Activated B cell treated with CpG ODN at 0.5 μM for 24 hours (primary cell): ENCODE measurements at regions not wholly inside any gene's neighbourhood (a gene's known extent, or its start where the extent isn't known, plus 50 kb on each side); places are given as distances from the start of the nearest gene placed in this dataset.

Source experiments
- ATAC-seq: fragments of 200-7000 bp; cut with Tn5 transposase; one replicate; pipeline ENCODE4 v1.10.0; 2021; ENCODE audit warnings: low read depth, mild to moderate bottlenecking, moderate library complexity
- CTCF ChIA-PET: fragments of 350-600 bp; sonication (Branson Sonifier 250); formaldehyde crosslinking; loops from one replicate; lab custom pipeline; 2021; ENCODE audit warnings: antibody characterized with exemption; lab: Charles Lee
- POLR2A ChIA-PET: fragments of 350-600 bp; sonication (Branson Sonifier 250); formaldehyde crosslinking; loops from one replicate; lab custom pipeline; 2021; ENCODE audit warnings: antibody characterized with exemption; lab: Charles Lee
- DNase-seq: peaks from one replicate; pipeline ENCODE4 v3.0.0; 2022
- H3K27ac Mint-ChIP-seq: one replicate; pipeline ENCODE4 v1.8.0; 2020; ENCODE audit warnings: mixed read lengths
- H3K27me3 Mint-ChIP-seq: one replicate; pipeline ENCODE4 v1.8.0; 2021; ENCODE audit warnings: mixed read lengths
- H3K36me3 Mint-ChIP-seq: one replicate; pipeline ENCODE4 v1.8.0; 2021; ENCODE audit warnings: low read depth, mixed read lengths
- H3K4me1 Mint-ChIP-seq: one replicate; pipeline ENCODE4 v1.8.0; 2021; ENCODE audit warnings: mixed read lengths
- H3K4me3 Mint-ChIP-seq: one replicate; pipeline ENCODE4 v1.8.0; 2020; ENCODE audit warnings: mild to moderate bottlenecking, mixed read lengths
- H3K9me3 Mint-ChIP-seq: one replicate; pipeline ENCODE4 v1.8.0; 2020; ENCODE audit warnings: mixed read lengths
- intact Hi-C: fragments of 100-400 bp; cut with micrococcal nuclease; formaldehyde crosslinking; loops from one replicate; pipeline ENCODE4 v1.15.1; 2024
- TF ChIP-seq, protein P1 (sequence below): fragments of 200-600 bp; IDR thresholded peaks from one replicate; pipeline ENCODE4 v1.8.0; 2022; ENCODE audit warnings: antibody characterized with exemption, mild to moderate bottlenecking

DNA sequence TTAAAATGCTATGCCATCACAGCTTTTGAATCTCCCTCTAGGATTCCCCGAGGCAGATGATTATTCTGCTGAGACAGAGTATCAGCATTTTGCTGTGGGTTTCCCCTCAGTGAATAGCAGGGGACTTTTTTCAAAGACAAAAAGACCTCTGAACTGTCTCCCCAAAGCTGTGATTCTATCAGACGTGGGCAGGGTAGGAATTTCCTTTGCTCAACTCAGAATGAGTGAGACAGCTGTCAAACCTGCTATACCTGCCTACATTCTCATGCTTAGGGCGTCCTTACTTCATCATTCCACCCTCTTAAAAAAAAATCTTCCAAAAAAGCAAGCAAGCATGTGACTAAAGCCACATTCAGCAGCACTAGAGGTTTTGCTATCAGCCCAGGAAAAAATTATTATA is 147.6 kb upstream of the FAM83B start:
- Mint-ChIP-seq H3K4me1 (peaks cover 4% of the 10 kb centered on the region), H3K27me3 (no peaks in the 10 kb centered on the region), H3K9me3 (no peaks in the 10 kb centered on the region), H3K27ac (no peak overlapping the region), H3K36me3 (no peaks in the 10 kb centered on the region), H3K4me3 (no peak overlapping the region)
- ChIA-PET POLR2A (no interaction called here), CTCF (no interaction called here)
- TF ChIP-seq, protein P1, sequence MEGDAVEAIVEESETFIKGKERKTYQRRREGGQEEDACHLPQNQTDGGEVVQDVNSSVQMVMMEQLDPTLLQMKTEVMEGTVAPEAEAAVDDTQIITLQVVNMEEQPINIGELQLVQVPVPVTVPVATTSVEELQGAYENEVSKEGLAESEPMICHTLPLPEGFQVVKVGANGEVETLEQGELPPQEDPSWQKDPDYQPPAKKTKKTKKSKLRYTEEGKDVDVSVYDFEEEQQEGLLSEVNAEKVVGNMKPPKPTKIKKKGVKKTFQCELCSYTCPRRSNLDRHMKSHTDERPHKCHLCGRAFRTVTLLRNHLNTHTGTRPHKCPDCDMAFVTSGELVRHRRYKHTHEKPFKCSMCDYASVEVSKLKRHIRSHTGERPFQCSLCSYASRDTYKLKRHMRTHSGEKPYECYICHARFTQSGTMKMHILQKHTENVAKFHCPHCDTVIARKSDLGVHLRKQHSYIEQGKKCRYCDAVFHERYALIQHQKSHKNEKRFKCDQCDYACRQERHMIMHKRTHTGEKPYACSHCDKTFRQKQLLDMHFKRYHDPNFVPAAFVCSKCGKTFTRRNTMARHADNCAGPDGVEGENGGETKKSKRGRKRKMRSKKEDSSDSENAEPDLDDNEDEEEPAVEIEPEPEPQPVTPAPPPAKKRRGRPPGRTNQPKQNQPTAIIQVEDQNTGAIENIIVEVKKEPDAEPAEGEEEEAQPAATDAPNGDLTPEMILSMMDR = no peak
- intact Hi-C loops = no loop called here
- no peak for DNase-seq
- ATAC-seq = no peak

DNA sequence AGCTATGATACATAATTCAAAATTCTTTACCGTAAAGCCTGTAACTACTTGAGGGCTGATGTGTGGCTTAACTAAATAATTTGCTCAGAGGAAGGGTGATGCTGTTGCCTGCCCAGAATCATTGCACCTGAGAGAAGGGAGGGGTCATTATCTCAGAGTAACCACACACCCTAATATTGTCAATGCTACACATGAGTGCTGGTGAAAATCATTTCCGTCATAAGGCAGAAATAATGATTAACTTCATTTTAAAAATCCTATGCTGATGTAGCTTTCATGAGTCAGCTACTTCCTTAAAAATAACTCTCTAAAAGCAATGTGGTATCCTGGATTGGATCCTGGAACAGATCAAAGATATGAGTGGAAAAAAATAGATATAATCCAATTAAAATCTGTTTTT is 146.4 kb upstream of the FAM83B start:
- H3K36me3 Mint-ChIP-seq = no peaks in the 10 kb centered on the region
- peaks cover 4% of the 10 kb centered on the region for H3K4me1 Mint-ChIP-seq
- no peaks in the 10 kb centered on the region for H3K27me3 Mint-ChIP-seq
- DNase-seq (no peak), ATAC-seq (no peak)
- no peak overlapping the region for H3K27ac Mint-ChIP-seq
- intact Hi-C loops = no loop called here
- CTCF ChIA-PET = no interaction called here
- TF ChIP-seq, protein P1 = no peak
- POLR2A ChIA-PET = no interaction called here
- H3K4me3 Mint-ChIP-seq = no peak overlapping the region
- no peaks in the 10 kb centered on the region for H3K9me3 Mint-ChIP-seq

DNA sequence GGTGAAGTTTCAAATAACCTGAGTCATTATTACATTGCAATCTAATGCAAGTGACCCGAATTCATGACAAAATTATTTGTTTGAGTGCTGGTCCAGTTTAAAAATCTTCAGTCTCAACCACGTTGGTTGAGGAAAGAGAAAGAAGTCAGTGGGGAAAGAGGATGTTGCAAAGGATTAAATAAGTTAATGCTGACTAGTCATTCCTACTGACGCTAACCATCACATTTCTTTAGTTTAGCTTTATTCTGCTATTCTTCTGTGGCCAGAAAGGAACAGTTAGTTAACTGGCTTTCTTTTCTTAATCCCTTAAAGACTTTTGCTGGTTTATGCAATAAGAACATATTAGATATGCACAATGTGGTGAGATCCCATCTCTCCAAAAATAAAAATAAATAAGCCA is 143.8 kb upstream of the FAM83B start:
- CTCF ChIA-PET = no interaction called here
- DNase-seq (no peak), ATAC-seq (no peak)
- H3K36me3 Mint-ChIP-seq = no peaks in the 10 kb centered on the region
- H3K4me3 Mint-ChIP-seq = no peak overlapping the region
- H3K27me3 Mint-ChIP-seq = no peaks in the 10 kb centered on the region
- no peaks in the 10 kb centered on the region for H3K9me3 Mint-ChIP-seq
- intact Hi-C loops = no loop called here
- TF ChIP-seq, protein P1 = no peak
- POLR2A ChIA-PET = no interaction called here
- no peaks in the 10 kb centered on the region for H3K4me1 Mint-ChIP-seq
- no peak overlapping the region for H3K27ac Mint-ChIP-seq

DNA sequence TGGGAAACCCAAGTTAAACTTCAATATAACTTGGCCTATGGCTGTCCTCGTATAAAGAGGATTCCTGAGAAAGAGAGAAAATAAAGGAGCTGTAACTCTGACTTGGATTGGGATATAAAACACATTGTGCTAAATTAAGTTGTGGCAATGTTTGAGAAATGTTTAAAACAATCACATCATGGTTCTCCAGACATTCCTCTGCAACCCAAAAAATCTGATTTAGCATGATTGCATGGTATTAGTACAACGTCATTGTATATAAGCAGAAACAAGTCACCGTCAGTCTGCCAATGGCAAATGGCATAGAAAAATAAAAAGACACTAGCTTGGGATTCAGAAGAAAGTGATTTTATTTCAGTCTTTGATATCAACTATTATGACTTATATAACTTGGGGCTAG is 140.2 kb upstream of the FAM83B start:
- ChIA-PET CTCF (no interaction called here), POLR2A (no interaction called here)
- ATAC-seq (no peak), DNase-seq (no peak)
- H3K36me3 Mint-ChIP-seq = no peaks in the 10 kb centered on the region
- no peaks in the 10 kb centered on the region for H3K9me3 Mint-ChIP-seq
- TF ChIP-seq, protein P1 = no peak
- no peaks in the 10 kb centered on the region for H3K27me3 Mint-ChIP-seq
- no peaks in the 10 kb centered on the region for H3K4me1 Mint-ChIP-seq
- no peak overlapping the region for H3K27ac Mint-ChIP-seq
- H3K4me3 Mint-ChIP-seq = no peak overlapping the region
- intact Hi-C loops = no loop called here

DNA sequence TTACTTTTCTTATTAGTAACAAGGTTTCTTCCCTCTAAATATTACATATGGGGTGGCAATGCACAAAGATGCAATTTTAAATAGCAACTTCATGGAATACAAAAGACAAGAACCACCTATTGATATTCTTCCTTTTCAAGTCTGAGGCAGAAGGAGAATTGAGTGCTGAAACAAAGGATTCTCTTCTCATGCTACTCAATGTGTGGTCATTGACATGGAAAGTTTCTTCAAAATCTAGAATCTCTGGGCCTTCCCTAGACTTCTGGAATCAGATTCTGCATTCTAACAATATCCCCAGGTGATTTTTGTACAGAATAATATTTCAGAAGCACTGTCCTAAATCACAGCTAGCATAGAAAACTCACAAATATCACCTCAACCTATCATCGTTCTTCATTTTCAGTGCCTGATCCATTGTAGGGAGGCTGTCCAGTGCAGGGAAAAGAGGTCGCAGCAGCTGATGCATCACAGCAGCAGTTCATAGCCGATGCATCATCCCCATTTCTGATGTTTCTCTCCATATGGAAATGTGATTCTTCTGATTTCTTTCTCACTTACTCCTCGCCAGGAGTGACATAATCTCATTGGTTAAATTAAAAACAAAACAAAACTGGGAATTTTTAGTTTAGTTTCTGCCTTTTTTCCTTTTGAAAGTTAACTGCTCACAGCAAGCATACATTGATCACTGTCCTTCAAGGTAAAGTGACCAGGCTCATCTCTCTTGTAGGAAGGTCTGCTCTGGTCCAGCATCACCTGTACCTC is 139.5 kb upstream of the FAM83B start:
- no peaks in the 10 kb centered on the region for H3K36me3 Mint-ChIP-seq
- CTCF ChIA-PET = no interaction called here
- no peaks in the 10 kb centered on the region for H3K4me1 Mint-ChIP-seq
- H3K27me3 Mint-ChIP-seq = no peaks in the 10 kb centered on the region
- DNase-seq = no peak
- H3K9me3 Mint-ChIP-seq = no peaks in the 10 kb centered on the region
- ATAC-seq = no peak
- no peak overlapping the region for H3K27ac Mint-ChIP-seq
- no peak overlapping the region for H3K4me3 Mint-ChIP-seq
- intact Hi-C loops = no loop called here
- POLR2A ChIA-PET = no interaction called here
- TF ChIP-seq, protein P1 = no peak
